22Rv1 (cell line): ENCODE measurements at regions not wholly inside any gene's neighbourhood (a gene's known extent, or its start where the extent isn't known, plus 50 kb on each side); places are given as distances from the start of the nearest gene placed in this dataset.
A peak's percentile ranks its signal among the peaks of the same experiment; 100 is the strongest.
"Not testable (repeated sequence)": the region's sequence is repeated elsewhere in the genome, so short reads cannot be mapped to it uniquely, and the experiment has no call there.

ENCODE experiments used
- H3K27ac ChIP-seq: fragments of 450-650 bp; 2 replicates; pipeline ENCODE4 v1.5.1; 2017
- CTCF ChIP-seq: fragments of 450-650 bp; IDR thresholded peaks from 2 replicates; pipeline ENCODE4 v1.5.1; 2017; ENCODE audit warnings: mild to moderate bottlenecking
- ZFX ChIP-seq: fragments of 450-650 bp; IDR thresholded peaks from 2 replicates; pipeline ENCODE4 v1.6.1; 2017; ENCODE audit warnings: antibody characterized with exemption, borderline replicate concordance

- TF ChIP-seq ZFX (no peak), CTCF (no peak)
- H3K27ac ChIP-seq, result no peak overlapping the region
Observed at GRCh38 chrX:55867181-55867651, 149.7 kb downstream of the RRAGB start.

GRCh38 chrX:55867708-55868107 lies 150.2 kb downstream of the RRAGB start:
- H3K27ac ChIP-seq, result no peak overlapping the region
- TF ChIP-seq CTCF (no peak), ZFX (no peak)

GRCh38 chrX:55874807-55875206 lies 157.3 kb downstream of the RRAGB start:
- no peak for TF ChIP-seq ZFX
- no peak for TF ChIP-seq CTCF
- no peak overlapping the region for H3K27ac ChIP-seq

GRCh38 chrX:55883541-55883940 lies 166.0 kb downstream of the RRAGB start:
- H3K27ac ChIP-seq, result not testable (repeated sequence)

GRCh38 chrX:55907968-55908607 lies 190.5 kb downstream of the RRAGB start:
- TF ChIP-seq ZFX (no peak), CTCF (peak; percentile 22)
- no peak overlapping the region for H3K27ac ChIP-seq

GRCh38 chrX:55908661-55909212 lies 191.2 kb downstream of the RRAGB start:
- H3K27ac ChIP-seq, result no peak overlapping the region
- TF ChIP-seq ZFX (no peak), CTCF (no peak)

- TF ChIP-seq ZFX (no peak), CTCF (no peak)
- no peak overlapping the region for H3K27ac ChIP-seq
Observed at GRCh38 chrX:55919367-55920221, 202.0 kb downstream of the RRAGB start.
